ENCODE measurements at regions not wholly inside any gene's neighbourhood (a gene's known extent, or its start where the extent isn't known, plus 50 kb on each side); places are given as distances from the start of the nearest gene placed in this dataset.
"Not testable (repeated sequence)": the region's sequence is repeated elsewhere in the genome, so short reads cannot be mapped to it uniquely, and the experiment has no call there.

DNA sequence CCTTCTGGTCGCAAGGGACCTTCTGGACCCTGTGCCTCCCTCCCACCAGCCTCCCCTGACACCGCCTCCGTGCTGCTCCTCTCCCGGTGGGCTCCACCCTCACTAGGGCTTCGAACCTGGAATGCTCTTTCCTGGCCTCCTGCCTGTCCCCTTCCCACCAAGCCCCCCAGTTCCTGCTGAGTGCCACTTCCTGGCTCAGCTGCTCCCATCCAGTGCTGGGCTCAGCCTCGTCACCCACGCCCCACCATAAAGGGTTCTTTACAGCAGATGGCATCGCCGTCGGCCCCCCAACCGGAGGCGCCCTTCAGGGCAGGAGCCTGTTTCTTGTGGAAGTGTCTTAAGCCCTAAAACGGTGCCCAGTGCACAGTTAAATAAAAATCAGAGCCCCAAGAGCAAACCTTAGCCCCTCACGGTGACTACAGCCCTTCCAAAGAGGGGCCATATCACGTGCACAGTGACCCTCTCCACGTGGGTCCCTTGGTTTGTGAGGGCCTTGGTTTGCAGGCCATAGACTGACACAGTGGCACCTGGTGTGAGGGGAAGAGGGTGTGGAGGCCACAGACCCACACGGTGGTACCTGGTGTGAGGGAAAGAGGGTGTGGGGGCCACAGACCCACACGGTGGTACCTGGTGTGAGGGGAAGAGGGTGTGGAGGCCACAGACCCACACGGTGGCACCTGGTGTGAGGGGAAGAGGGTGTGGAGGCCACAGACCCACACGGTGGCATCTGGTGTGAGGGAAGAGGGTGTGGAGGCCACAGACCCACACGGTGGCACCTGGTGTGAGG lies 111.4 kb downstream of the METRNL start:
- Mint-ChIP-seq H3K4me3 (ENCODE audit: unreplicated experiment) (peak overlapping the region; percentile 18), H3K27ac (ENCODE audit: unreplicated experiment) (peak overlapping the region; percentile 97), H3K4me1 (ENCODE audit: unreplicated experiment) (peaks cover 69% of the 10 kb centered on the region), H3K36me3 (ENCODE audit: unreplicated experiment) (no peaks in the 10 kb centered on the region), H3K27me3 (ENCODE audit: unreplicated experiment) (no peaks in the 10 kb centered on the region), H3K9me3 (ENCODE audit: unreplicated experiment) (peaks cover 10% of the 10 kb centered on the region)
- TF ChIP-seq, protein P1, sequence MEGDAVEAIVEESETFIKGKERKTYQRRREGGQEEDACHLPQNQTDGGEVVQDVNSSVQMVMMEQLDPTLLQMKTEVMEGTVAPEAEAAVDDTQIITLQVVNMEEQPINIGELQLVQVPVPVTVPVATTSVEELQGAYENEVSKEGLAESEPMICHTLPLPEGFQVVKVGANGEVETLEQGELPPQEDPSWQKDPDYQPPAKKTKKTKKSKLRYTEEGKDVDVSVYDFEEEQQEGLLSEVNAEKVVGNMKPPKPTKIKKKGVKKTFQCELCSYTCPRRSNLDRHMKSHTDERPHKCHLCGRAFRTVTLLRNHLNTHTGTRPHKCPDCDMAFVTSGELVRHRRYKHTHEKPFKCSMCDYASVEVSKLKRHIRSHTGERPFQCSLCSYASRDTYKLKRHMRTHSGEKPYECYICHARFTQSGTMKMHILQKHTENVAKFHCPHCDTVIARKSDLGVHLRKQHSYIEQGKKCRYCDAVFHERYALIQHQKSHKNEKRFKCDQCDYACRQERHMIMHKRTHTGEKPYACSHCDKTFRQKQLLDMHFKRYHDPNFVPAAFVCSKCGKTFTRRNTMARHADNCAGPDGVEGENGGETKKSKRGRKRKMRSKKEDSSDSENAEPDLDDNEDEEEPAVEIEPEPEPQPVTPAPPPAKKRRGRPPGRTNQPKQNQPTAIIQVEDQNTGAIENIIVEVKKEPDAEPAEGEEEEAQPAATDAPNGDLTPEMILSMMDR (IDR thresholded peaks at IDR 0.05), result no peak
- no peak for DNase-seq (ENCODE audit: extremely low spot score, unreplicated experiment)

GRCh38 chr17:83191388-83192160 lies 112.2 kb downstream of the METRNL start:
- DNase-seq (ENCODE audit: extremely low spot score, unreplicated experiment), result no peak
- peak overlapping the region; percentile 97 for H3K27ac Mint-ChIP-seq (ENCODE audit: unreplicated experiment)
- H3K4me1 Mint-ChIP-seq (ENCODE audit: unreplicated experiment), result peaks cover 75% of the 10 kb centered on the region
- no peaks in the 10 kb centered on the region for H3K27me3 Mint-ChIP-seq (ENCODE audit: unreplicated experiment)
- TF ChIP-seq, protein P1 (IDR thresholded peaks at IDR 0.05), result no peak
- no peaks in the 10 kb centered on the region for H3K36me3 Mint-ChIP-seq (ENCODE audit: unreplicated experiment)
- no peak overlapping the region for H3K4me3 Mint-ChIP-seq (ENCODE audit: unreplicated experiment)
- peaks cover 10% of the 10 kb centered on the region for H3K9me3 Mint-ChIP-seq (ENCODE audit: unreplicated experiment)

DNA sequence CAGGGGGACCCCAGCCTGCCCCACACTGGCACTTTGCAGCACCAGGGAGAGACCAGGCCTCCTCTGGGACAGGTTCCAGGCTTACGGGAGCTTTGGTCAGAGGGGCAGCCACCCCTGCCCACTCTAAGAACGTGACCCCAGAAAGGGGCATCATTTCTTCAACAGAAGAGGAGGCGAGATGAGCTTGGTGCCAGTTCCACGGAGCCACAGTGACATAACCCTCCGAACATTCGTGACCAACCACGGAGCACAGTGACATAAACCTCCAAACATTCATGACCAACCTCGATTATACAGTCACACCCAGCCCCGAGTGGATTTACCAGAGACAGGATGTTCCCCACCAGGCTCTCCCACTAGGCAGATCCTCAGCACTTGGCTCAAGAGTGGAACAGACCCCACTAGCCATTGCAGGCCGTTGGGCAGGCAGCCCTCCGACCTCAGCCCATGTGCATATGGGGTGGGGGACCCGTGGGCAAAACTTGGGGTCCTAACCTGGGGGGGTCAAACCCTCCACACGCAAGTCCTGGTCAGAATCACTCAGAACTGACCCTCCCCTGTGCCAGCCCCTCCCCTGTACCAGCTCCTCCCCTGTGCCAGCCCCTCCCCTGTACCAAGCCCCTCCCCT lies 112.9 kb downstream of the METRNL start:
- no peaks in the 10 kb centered on the region for H3K27me3 Mint-ChIP-seq (ENCODE audit: unreplicated experiment)
- DNase-seq (ENCODE audit: extremely low spot score, unreplicated experiment), result no peak
- H3K36me3 Mint-ChIP-seq (ENCODE audit: unreplicated experiment), result peaks cover 2% of the 10 kb centered on the region
- H3K4me1 Mint-ChIP-seq (ENCODE audit: unreplicated experiment), result peaks cover 78% of the 10 kb centered on the region
- TF ChIP-seq, protein P1 (IDR thresholded peaks at IDR 0.05), result no peak
- H3K9me3 Mint-ChIP-seq (ENCODE audit: unreplicated experiment), result peaks cover 10% of the 10 kb centered on the region
- H3K4me3 Mint-ChIP-seq (ENCODE audit: unreplicated experiment), result no peak overlapping the region
- H3K27ac Mint-ChIP-seq (ENCODE audit: unreplicated experiment), result peak overlapping the region; percentile 97

GRCh38 chr17:83192789-83193335 lies 113.5 kb downstream of the METRNL start:
- not testable (repeated sequence) for H3K4me3 Mint-ChIP-seq (ENCODE audit: unreplicated experiment); H3K36me3 Mint-ChIP-seq (ENCODE audit: unreplicated experiment); H3K27ac Mint-ChIP-seq (ENCODE audit: unreplicated experiment); DNase-seq (ENCODE audit: extremely low spot score, unreplicated experiment); H3K27me3 Mint-ChIP-seq (ENCODE audit: unreplicated experiment)
- peaks cover 82% of the 10 kb centered on the region for H3K4me1 Mint-ChIP-seq (ENCODE audit: unreplicated experiment)
- H3K9me3 Mint-ChIP-seq (ENCODE audit: unreplicated experiment), result peaks cover 12% of the 10 kb centered on the region

GRCh38 chr17:83193336-83194185 lies 114.2 kb downstream of the METRNL start:
- Mint-ChIP-seq H3K36me3 (ENCODE audit: unreplicated experiment) (peaks cover 2% of the 10 kb centered on the region), H3K27ac (ENCODE audit: unreplicated experiment) (peak overlapping the region; percentile 91)
- no peak for DNase-seq (ENCODE audit: extremely low spot score, unreplicated experiment)

More at GRCh38 chr17:83193336-83194185, 114.2 kb downstream of the METRNL start:
- H3K9me3 Mint-ChIP-seq (ENCODE audit: unreplicated experiment), result peaks cover 5% of the 10 kb centered on the region
- H3K27me3 Mint-ChIP-seq (ENCODE audit: unreplicated experiment), result no peaks in the 10 kb centered on the region
- no peak overlapping the region for H3K4me3 Mint-ChIP-seq (ENCODE audit: unreplicated experiment)
- TF ChIP-seq, protein P1 (IDR thresholded peaks at IDR 0.05), result no peak
- H3K4me1 Mint-ChIP-seq (ENCODE audit: unreplicated experiment), result peaks cover 77% of the 10 kb centered on the region
